ENCODE measurements at regions not wholly inside any gene's neighbourhood (a gene's known extent, or its start where the extent isn't known, plus 50 kb on each side); places are given as distances from the start of the nearest gene placed in this dataset.

DNA sequence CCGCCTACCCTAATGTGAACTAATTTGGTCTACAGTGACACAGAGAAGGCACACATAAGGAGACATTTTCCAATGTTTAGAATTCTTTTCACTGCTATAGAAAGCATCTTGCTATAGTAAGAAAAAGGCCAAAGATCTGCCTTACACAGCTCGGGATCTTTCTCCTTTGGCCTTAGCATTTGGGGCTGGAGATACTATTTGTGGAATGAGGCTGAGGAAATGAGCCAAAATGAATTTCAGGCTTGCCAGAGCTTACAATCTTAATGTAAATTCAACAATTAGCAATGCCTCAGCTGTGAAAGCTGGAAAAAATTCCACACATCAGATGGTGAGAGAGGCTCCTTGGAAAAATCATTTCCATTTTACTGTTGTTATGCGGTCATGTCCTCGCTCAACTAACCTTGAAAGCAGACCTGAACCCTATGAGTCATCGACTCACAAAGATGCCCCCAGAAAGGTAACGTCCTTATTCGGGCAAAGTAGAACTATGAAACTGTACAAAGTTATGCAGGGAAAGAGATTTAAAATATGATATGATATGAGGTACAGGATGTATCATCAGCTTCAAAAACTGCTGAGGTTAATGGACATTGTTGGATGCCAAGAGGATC lies 324.5 kb upstream of the NBEA start:
- Histone ChIP-seq H4K20me1 (ENCODE audit: insufficient read depth, low read length) (no peaks in the 10 kb centered on the region), H3K79me2 (ENCODE audit: insufficient read depth, low read length) (no peaks in the 10 kb centered on the region), H3K36me3 (replicated peaks in 1 of 2; ENCODE audit: control insufficient read depth in 1 of 2, insufficient read depth in 2 of 2, low read length in 2 of 2) (no peaks in the 10 kb centered on the region), H3K27ac (ENCODE audit: low read depth in 1 of 2, low read length in 2 of 2) (no peak overlapping the region), H3K4me3 (replicated peaks in 1 of 3; ENCODE audit: low read depth in 2 of 3, low read length in 3 of 3) (no peak overlapping the region), H3K9ac (ENCODE audit: insufficient read depth, low read length, poor library complexity, severe bottlenecking) (no peak overlapping the region), H2AFZ (ENCODE audit: insufficient read depth, low read depth, low read length, poor library complexity, severe bottlenecking) (no peak overlapping the region), H3K9me3 (replicated peaks in 1 of 2; ENCODE audit: control insufficient read depth in 1 of 2, insufficient read depth in 1 of 2, low read length in 2 of 2) (peaks cover 7 to 10% of the 10 kb centered on the region in 2 donors), H3K4me1 (ENCODE audit: control insufficient read depth in 1 of 2, insufficient read depth in 2 of 2, low read length in 2 of 2) (no peaks in the 10 kb centered on the region), H3K27me3 (ENCODE audit: control insufficient read depth in 2 of 2, insufficient read depth in 2 of 2, low read length in 2 of 2) (no peaks in the 10 kb centered on the region), H3K4me2 (replicated peaks; ENCODE audit: extremely low read depth, low read length, poor library complexity, severe bottlenecking) (no peak overlapping the region)
- TF ChIP-seq CTCF (IDR thresholded peaks at IDR 0.05) = no peak
- Mint-ChIP-seq H3K4me1 (no peaks in the 10 kb centered on the region), H3K36me3 (no peaks in the 10 kb centered on the region), H3K9me3 (peaks cover 3 to 18% (median 7%) of the 10 kb centered on the region in 7 donors), H3K27ac (no peak overlapping the region), H3K4me3 (no peak overlapping the region), H3K27me3 (ENCODE audit: low read depth in 3 of 3) (peaks cover 0 to 1% (median 0%) of the 10 kb centered on the region in 3 donors)
- intact Hi-C loops (cut with micrococcal nuclease) = no loop called here
- 94% methylated on average over 5 of the region's 7 CpGs for WGBS (ENCODE audit: insufficient coverage)
- DNase-seq = no peak

GRCh38 chr13:34618654-34619053 lies 323.4 kb upstream of the NBEA start:
- intact Hi-C loops (cut with micrococcal nuclease) = no loop called here
- no peak overlapping the region for H3K4me3 Mint-ChIP-seq
- no peak overlapping the region for H3K27ac ChIP-seq (ENCODE audit: low read depth in 1 of 2, low read length in 2 of 2)
- no peaks in the 10 kb centered on the region for H3K36me3 Mint-ChIP-seq
- H3K9me3 Mint-ChIP-seq = peaks cover 3 to 26% (median 4%) of the 10 kb centered on the region in 7 donors
- WGBS (ENCODE audit: insufficient coverage) = 50% methylated on average over 2 of the region's 5 CpGs
- no peak overlapping the region for H3K4me2 ChIP-seq (replicated peaks; ENCODE audit: extremely low read depth, low read length, poor library complexity, severe bottlenecking)
- H3K36me3 ChIP-seq (replicated peaks in 1 of 2; ENCODE audit: control insufficient read depth in 1 of 2, insufficient read depth in 2 of 2, low read length in 2 of 2) = no peaks in the 10 kb centered on the region
- H3K9me3 ChIP-seq (replicated peaks in 1 of 2; ENCODE audit: control insufficient read depth in 1 of 2, insufficient read depth in 1 of 2, low read length in 2 of 2) = peaks cover 0 to 10% of the 10 kb centered on the region in 2 donors
- no peaks in the 10 kb centered on the region for H3K4me1 ChIP-seq (ENCODE audit: control insufficient read depth in 1 of 2, insufficient read depth in 2 of 2, low read length in 2 of 2)
- H3K27ac Mint-ChIP-seq = no peak overlapping the region
- TF ChIP-seq CTCF (IDR thresholded peaks at IDR 0.05) = no peak
- H2AFZ ChIP-seq (ENCODE audit: insufficient read depth, low read depth, low read length, poor library complexity, severe bottlenecking) = no peak overlapping the region
- no peaks in the 10 kb centered on the region for H3K27me3 ChIP-seq (ENCODE audit: control insufficient read depth in 2 of 2, insufficient read depth in 2 of 2, low read length in 2 of 2)
- no peak overlapping the region for H3K4me3 ChIP-seq (replicated peaks in 1 of 3; ENCODE audit: low read depth in 2 of 3, low read length in 3 of 3)
- no peaks in the 10 kb centered on the region for H3K4me1 Mint-ChIP-seq
- no peak overlapping the region for H3K9ac ChIP-seq (ENCODE audit: insufficient read depth, low read length, poor library complexity, severe bottlenecking)
- H3K79me2 ChIP-seq (ENCODE audit: insufficient read depth, low read length) = no peaks in the 10 kb centered on the region
- no peak for DNase-seq
- no peaks in the 10 kb centered on the region for H4K20me1 ChIP-seq (ENCODE audit: insufficient read depth, low read length)
- peaks cover 0 to 3% (median 0%) of the 10 kb centered on the region in 3 donors for H3K27me3 Mint-ChIP-seq (ENCODE audit: low read depth in 3 of 3)
